Iris pigment epithelial cell (primary cell): ENCODE measurements at regions not wholly inside any gene's neighbourhood (a gene's known extent, or its start where the extent isn't known, plus 50 kb on each side); places are given as distances from the start of the nearest gene placed in this dataset.

Experiments used
- DNase-seq: peaks from one replicate; pipeline ENCODE4 v3.0.0-alpha.2; 2011; ENCODE audit warnings: low read depth

GRCh38 chr7:109939207-109939606, 1151.7 kb upstream of the LRRN3 start:
- no peak for DNase-seq

DNA sequence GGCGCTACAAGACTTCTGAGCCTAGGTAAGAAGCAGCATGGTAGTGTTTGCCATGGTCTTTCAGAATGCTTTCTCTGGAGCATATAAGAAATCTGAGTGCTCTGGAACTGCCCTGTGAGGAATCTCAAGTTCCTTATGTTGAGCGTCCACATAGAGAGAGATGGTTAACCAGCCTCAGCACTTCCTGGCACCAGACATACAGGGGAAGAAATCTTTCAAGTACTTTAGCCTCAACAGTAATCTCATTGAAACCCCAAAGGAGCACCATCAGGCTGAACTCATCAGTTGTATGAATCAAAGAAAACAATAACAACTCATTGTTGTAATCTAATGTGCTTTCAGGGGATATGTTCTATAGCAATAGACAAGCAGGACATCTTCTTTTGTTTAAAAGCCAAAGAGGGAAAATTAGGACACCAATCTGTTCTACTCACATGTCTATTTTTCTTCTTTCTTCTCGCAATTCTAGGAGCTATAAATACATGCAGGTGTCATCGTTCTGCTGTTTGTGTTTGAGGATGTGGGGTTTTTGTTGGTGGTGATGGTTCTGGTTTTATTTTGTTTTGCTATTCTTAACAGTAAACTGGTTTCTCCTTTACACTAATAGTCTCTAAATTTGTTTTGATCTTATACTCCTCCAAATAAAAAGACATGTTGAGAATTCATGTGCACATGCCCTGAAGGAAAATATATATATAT, 1145.0 kb upstream of the LRRN3 start:
- DNase-seq: no peak

GRCh38 chr7:109950256-109950655, 1140.7 kb upstream of the LRRN3 start:
- DNase-seq: no peak

GRCh38 chr7:109950821-109951564, 1139.9 kb upstream of the LRRN3 start:
- DNase-seq: no peak

GRCh38 chr7:109951565-109951928, 1139.4 kb upstream of the LRRN3 start:
- DNase-seq: no peak

- DNase-seq: no peak
Observed at GRCh38 chr7:109955986-109956385, 1134.9 kb upstream of the LRRN3 start.

GRCh38 chr7:109956916-109957315, 1134.0 kb upstream of the LRRN3 start:
- DNase-seq: no peak

DNA sequence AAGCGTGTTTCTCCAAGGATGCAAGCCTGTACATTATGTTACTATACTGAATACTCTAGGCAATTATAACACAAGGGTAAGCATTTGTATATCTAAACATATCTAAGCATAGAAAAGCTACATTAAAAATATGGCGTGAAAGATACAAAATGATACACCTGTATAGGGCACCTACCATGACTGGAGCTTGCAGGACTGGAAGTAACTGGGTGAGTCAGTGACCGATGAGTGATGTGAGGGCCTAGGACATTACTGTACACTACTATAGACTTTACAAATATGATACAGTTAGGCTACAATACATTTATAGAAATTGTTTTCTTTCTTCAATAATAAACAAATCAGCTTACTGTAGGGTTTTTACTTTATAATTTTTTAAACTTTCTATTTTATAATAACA, 1127.2 kb upstream of the LRRN3 start:
- DNase-seq: no peak

DNA sequence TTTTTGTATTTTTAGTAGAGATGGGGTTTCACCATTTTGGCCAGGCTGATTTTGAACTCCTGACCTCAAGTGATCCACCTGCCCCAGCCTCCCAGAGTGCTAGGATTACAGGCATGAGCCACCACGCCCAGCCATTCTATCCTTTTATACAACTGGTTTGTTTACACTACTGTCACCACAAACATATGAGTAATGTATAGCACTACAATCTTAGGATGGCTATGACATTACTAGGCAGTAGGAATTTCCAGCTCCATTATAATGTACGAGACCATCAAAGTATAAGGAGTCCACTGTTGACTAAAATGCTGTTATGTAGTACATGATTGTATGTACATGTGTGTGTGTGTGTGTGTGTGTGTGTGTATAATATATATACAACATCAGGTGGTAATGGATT, 1126.1 kb upstream of the LRRN3 start:
- no peak for DNase-seq

DNA sequence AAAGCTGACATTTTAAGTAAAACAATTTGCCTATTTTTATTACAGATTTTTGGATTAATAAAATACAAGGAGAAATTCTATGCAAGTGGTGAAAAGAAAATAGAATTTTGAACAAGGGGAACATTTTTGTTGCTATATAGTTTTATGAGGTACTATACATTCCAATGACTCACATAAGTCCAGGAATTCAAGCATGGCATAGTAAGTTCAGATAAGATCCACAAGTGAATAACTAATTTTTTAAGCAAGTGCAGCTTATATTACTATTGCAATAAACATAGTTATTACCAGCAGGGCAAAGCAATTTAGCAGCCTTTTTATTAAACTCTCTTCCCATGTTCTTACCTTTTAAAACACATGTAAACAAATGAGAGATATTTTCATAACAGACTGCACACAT, 1123.5 kb upstream of the LRRN3 start:
- no peak for DNase-seq

DNA sequence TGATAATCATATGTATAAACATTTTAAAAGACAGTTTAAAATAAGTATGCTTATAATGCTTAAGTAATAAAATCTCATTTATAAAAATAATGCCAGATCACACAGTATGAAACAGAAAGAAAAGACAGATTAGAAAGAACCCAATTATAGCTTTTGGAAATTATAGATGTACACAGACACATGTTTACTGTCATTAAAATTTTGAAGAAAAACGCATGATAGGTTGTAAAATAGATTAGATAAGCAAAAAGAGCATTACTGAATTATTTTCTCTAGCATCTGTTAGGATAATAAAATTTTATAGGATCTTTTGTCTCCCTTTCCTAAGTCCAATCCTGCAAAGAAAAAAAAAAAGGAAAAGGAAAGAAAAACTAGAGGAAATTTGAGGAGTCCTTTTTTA, 1107.3 kb upstream of the LRRN3 start:
- DNase-seq: no peak

DNA sequence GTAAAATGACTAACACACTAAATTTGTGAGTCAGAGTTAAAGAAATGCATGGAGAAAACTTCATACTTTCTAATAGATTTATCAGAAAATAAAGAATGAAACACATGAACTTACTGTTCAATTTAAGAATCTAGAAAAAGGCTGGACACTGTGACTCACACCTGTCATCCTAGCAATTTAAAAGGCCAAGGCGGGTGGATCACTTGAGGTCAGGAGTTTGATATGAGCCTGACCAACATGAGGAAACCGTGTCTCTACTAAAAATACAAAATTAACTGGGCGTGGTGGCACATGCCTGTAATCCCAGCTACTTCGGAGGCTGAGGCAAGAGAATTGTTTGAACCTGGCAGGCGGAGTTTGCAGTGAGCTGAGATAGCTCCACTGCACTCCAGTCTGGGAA, 1106.2 kb upstream of the LRRN3 start:
- DNase-seq: no peak

- DNase-seq: no peak
Observed at GRCh38 chr7:109986701-109987100, 1104.2 kb upstream of the LRRN3 start.

DNA sequence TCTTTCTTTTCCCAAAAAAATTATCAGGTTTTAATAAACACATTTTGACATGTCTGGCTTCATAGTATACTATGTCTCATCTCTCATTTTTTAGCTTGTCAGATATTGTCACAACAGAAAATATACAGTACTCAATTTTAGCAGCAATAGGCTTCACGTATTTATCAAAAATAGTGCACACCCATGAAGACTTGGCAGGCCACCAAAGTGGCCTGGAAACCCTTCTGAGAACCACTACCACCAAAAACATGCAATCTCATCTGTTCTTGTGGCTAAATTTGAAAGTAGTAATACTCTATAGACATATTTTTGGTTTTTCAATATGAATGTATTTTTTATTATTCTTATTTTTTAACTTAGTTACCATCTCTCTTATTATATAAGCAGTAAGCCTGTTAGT, 1094.5 kb upstream of the LRRN3 start:
- DNase-seq: no peak

DNA sequence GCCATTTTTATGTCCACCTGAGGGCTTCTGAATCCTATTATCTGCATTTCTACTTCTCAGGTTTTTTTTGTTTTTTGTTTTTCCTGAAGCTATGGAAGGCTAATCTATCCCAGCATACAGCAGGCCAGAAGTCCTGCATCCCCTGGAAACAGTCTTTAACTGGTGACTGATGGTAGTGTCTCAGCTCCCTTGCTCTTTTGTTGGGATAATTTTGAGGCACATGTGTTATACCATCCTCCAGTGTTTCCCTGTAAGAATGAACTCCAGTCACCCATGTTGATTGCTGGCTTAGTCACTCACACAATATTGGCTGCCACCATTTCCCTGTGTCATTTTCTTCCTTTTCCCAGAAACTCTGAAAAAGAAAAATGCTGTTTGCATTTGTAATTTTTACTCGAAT, 1094.0 kb upstream of the LRRN3 start:
- no peak for DNase-seq

- DNase-seq: no peak
Observed at GRCh38 chr7:109997837-109998236, 1093.1 kb upstream of the LRRN3 start.

DNA sequence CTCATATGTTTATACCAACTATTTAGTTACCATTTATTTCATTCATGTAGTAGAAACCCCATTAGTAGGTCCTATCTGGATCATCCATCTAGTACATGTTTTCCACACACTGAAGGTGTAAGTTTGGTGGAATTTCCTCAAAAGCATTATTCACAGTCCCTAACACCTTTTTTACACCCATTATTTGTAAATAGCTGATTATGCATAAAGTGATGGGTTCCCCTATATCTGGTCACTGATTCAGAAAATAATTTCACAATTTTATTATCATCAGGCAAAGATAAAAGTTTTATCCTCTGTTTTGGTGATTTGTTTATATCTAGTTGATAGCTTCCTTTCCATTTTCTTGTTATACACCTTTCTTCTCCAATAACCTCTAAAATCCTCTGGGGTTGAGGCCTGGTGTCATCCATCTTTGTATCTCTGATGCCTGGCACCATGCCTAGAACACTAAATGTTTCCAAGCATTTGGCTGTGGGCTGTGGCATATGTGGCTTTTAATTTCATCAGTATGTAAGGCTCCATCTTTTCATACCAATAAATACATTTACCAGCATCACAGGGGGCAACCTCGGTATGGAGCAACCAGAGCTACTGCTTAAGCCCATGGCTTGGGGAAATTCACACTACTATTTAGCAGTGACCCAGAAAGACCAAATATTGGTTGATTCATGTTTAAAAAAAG, 1089.5 kb upstream of the LRRN3 start:
- DNase-seq: no peak

DNA sequence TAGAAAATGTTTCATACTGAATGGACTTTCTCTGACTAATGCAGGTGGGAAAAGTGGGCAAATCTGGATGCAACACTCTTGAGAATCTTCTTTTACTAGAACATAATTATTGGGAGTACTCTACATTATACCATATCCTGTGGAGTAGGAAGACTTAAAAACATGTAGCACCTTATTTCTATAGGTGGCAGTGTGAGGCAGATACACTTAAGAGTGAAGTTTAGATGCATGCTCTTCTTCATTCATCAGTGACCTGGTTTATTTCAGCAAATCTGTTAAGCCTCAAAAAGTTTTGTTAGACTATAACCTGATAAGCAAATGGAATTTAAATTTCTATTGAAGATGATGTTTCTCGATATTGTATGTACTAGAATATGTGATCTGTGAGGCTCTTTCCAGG, 1087.1 kb upstream of the LRRN3 start:
- DNase-seq: no peak

DNA sequence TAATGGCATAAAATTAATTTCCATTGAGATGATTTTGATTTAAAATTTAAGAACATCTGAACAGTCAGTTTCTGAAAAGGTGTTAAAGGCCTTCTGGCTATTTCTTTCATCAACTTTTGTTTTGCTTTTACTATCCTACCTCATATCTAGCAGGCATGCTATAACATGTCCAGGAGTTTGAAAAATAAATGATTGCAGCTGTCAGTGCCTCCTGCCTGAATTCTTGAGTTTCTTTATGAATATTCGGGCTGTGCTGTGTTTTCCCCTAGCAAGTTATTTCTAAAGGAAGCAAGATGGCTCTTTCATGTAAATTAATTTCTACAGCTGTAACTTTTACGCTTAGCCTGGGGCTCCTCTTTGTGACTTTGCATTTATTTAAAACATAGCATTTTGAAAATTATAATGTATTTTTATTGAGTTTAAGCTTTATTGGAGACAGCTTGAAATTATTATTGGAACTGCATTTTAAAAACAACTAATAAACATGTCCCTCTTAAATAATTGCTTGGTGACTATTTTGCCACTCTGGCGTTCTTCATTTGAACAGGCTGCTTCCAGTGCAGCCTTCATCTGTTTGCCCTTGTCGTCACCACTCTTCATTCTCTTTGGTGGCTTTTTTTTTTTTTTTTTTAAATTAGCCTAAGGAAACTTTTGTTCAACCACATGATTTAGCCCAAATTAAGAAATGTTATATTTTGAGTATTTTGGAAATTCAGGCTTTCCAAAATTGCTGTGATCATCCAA, 1083.4 kb upstream of the LRRN3 start:
- no peak for DNase-seq

GRCh38 chr7:110010359-110010758, 1080.6 kb upstream of the LRRN3 start:
- no peak for DNase-seq

DNA sequence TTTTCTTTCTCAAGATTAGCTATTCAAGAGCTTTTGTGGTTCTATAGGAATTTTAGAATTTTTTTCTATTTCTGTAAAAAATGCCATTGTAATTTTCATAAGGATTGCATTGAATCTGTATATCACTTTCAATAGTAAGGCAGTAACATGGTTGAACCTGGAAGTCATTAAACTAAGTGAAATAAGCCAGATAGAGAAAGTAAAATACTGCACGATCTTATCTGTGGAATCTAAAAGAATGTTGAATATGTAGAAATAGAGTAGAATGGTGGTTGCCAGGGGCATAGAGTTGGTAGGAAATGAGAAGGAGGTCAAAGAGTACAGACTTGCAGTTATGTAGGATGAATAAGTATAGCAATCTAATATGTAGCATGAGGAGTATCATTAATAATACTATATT, 1073.5 kb upstream of the LRRN3 start:
- no peak for DNase-seq

DNA sequence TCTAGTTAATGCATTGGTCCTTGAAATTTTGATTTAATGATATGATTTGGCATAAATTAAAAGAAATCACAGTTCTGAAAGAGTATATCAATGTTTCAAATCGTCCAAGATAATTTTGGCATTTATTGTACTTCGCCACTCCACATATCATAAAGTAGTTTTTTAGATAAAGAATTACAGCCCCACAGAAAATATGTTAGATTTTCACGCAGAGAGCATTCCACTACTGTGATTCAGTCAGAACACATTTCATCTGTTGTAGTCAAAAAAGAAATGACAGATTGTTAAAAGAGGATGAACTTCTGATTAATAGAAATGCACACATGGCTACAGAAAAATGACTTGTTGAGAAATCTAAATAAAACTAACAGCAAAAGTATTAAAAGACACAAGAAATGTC, 1063.5 kb upstream of the LRRN3 start:
- no peak for DNase-seq

- DNase-seq: no peak
Observed at GRCh38 chr7:110043519-110043918, 1047.4 kb upstream of the LRRN3 start.
